ENCODE measurements at regions not wholly inside any gene's neighbourhood (a gene's known extent, or its start where the extent isn't known, plus 50 kb on each side); places are given as distances from the start of the nearest gene placed in this dataset.

GRCh38 chr4:10181745-10182445 is 65.3 kb upstream of the WDR1 start:
- TF ChIP-seq CREB1 (CRISPR knock-in tag; IDR thresholded peaks at IDR 0.05) (no peak), SMAD3 (CRISPR knock-in tag; IDR thresholded peaks at IDR 0.05; ENCODE audit: borderline replicate concordance) (no peak), USF2 (CRISPR knock-in tag; IDR thresholded peaks at IDR 0.05) (no peak), CDX4 (CRISPR knock-in tag; IDR thresholded peaks at IDR 0.05; ENCODE audit: borderline replicate concordance) (no peak), CTCF (IDR thresholded peaks at IDR 0.05) (no peak)
- TF ChIP-seq, protein P1, sequence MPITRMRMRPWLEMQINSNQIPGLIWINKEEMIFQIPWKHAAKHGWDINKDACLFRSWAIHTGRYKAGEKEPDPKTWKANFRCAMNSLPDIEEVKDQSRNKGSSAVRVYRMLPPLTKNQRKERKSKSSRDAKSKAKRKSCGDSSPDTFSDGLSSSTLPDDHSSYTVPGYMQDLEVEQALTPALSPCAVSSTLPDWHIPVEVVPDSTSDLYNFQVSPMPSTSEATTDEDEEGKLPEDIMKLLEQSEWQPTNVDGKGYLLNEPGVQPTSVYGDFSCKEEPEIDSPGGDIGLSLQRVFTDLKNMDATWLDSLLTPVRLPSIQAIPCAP (CRISPR knock-in tag; IDR thresholded peaks at IDR 0.05) = no peak
- TF ChIP-seq, protein P2, sequence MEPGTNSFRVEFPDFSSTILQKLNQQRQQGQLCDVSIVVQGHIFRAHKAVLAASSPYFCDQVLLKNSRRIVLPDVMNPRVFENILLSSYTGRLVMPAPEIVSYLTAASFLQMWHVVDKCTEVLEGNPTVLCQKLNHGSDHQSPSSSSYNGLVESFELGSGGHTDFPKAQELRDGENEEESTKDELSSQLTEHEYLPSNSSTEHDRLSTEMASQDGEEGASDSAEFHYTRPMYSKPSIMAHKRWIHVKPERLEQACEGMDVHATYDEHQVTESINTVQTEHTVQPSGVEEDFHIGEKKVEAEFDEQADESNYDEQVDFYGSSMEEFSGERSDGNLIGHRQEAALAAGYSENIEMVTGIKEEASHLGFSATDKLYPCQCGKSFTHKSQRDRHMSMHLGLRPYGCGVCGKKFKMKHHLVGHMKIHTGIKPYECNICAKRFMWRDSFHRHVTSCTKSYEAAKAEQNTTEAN (CRISPR knock-in tag; IDR thresholded peaks at IDR 0.05) = no peak

All from WTC11 (cell line).